ENCODE measurements at regions not wholly inside any gene's neighbourhood (a gene's known extent, or its start where the extent isn't known, plus 50 kb on each side); places are given as distances from the start of the nearest gene placed in this dataset.

GRCh38 chr16:35142147-35142808, 1682.9 kb downstream of the TP53TG3F start:
- Mint-ChIP-seq H3K9me3 (ENCODE audit: unreplicated experiment) (peaks cover 21% of the 10 kb centered on the region), H3K4me3 (ENCODE audit: unreplicated experiment) (no peak overlapping the region), H3K36me3 (ENCODE audit: insufficient read depth, unreplicated experiment) (no peaks in the 10 kb centered on the region), H3K4me1 (ENCODE audit: low read depth, unreplicated experiment) (no peaks in the 10 kb centered on the region), H3K27me3 (ENCODE audit: insufficient read depth, unreplicated experiment) (no peaks in the 10 kb centered on the region), H3K27ac (ENCODE audit: unreplicated experiment) (no peak overlapping the region)
- CTCF ChIA-PET: no interaction called here
- H3K4me1 ChIP-seq: no peaks in the 10 kb centered on the region
- no peaks in the 10 kb centered on the region for H3K36me3 ChIP-seq (ENCODE audit: control insufficient read depth, insufficient read depth, low read length)
- DNase-seq: no peak
- BruUV-seq (replicated peaks): no TSS peak
- no peaks in the 10 kb centered on the region for H3K9me3 ChIP-seq
- TF ChIP-seq CTCF (IDR thresholded peaks at IDR 0.05; ENCODE audit: insufficient read depth in 1 of 2, low read depth in 1 of 2, low read length in 1 of 2, severe bottlenecking in 1 of 2, unreplicated experiment in 1 of 2): no peak
- POLR2A ChIA-PET: no interaction called here
- no peak overlapping the region for H3K4me3 ChIP-seq (ENCODE audit: low read depth, low read length)
- no peaks in the 10 kb centered on the region for H3K27me3 ChIP-seq (replicated peaks; ENCODE audit: control insufficient read depth, insufficient read depth, low read length)
- intact Hi-C loops (cut with micrococcal nuclease; ENCODE audit: unreplicated experiment): no loop called here

- no peak overlapping the region for H3K4me3 ChIP-seq (ENCODE audit: low read depth, low read length)
- no peak for DNase-seq
- no peak for TF ChIP-seq CTCF (IDR thresholded peaks at IDR 0.05; ENCODE audit: insufficient read depth in 1 of 2, low read depth in 1 of 2, low read length in 1 of 2, severe bottlenecking in 1 of 2, unreplicated experiment in 1 of 2)
- Mint-ChIP-seq H3K27ac (ENCODE audit: unreplicated experiment) (no peak overlapping the region), H3K4me1 (ENCODE audit: low read depth, unreplicated experiment) (no peaks in the 10 kb centered on the region), H3K9me3 (ENCODE audit: unreplicated experiment) (peaks cover 21% of the 10 kb centered on the region), H3K36me3 (ENCODE audit: insufficient read depth, unreplicated experiment) (no peaks in the 10 kb centered on the region), H3K4me3 (ENCODE audit: unreplicated experiment) (no peak overlapping the region), H3K27me3 (ENCODE audit: insufficient read depth, unreplicated experiment) (no peaks in the 10 kb centered on the region)
- H3K36me3 ChIP-seq (ENCODE audit: control insufficient read depth, insufficient read depth, low read length): no peaks in the 10 kb centered on the region
- BruUV-seq (replicated peaks): no TSS peak
- CTCF ChIA-PET: no interaction called here
- H3K9me3 ChIP-seq: no peaks in the 10 kb centered on the region
- POLR2A ChIA-PET: no interaction called here
- no peaks in the 10 kb centered on the region for H3K27me3 ChIP-seq (replicated peaks; ENCODE audit: control insufficient read depth, insufficient read depth, low read length)
- intact Hi-C loops (cut with micrococcal nuclease; ENCODE audit: unreplicated experiment): no loop called here
- H3K4me1 ChIP-seq: no peaks in the 10 kb centered on the region
These were observed 1683.4 kb downstream of the TP53TG3F start for GRCh38 chr16:35142809-35143192.

- H3K27me3 ChIP-seq (replicated peaks; ENCODE audit: control insufficient read depth, insufficient read depth, low read length): no peaks in the 10 kb centered on the region
- DNase-seq: no peak
- H3K9me3 ChIP-seq: no peaks in the 10 kb centered on the region
- POLR2A ChIA-PET: no interaction called here
- no peak overlapping the region for H3K4me3 ChIP-seq (ENCODE audit: low read depth, low read length)
- Mint-ChIP-seq H3K9me3 (ENCODE audit: unreplicated experiment) (peaks cover 21% of the 10 kb centered on the region), H3K36me3 (ENCODE audit: insufficient read depth, unreplicated experiment) (no peaks in the 10 kb centered on the region), H3K4me3 (ENCODE audit: unreplicated experiment) (no peak overlapping the region), H3K27me3 (ENCODE audit: insufficient read depth, unreplicated experiment) (no peaks in the 10 kb centered on the region), H3K4me1 (ENCODE audit: low read depth, unreplicated experiment) (no peaks in the 10 kb centered on the region), H3K27ac (ENCODE audit: unreplicated experiment) (no peak overlapping the region)
- intact Hi-C loops (cut with micrococcal nuclease; ENCODE audit: unreplicated experiment): no loop called here
- BruUV-seq (replicated peaks): no TSS peak
- H3K4me1 ChIP-seq: no peaks in the 10 kb centered on the region
- H3K36me3 ChIP-seq (ENCODE audit: control insufficient read depth, insufficient read depth, low read length): no peaks in the 10 kb centered on the region
- no peak for TF ChIP-seq CTCF (IDR thresholded peaks at IDR 0.05; ENCODE audit: insufficient read depth in 1 of 2, low read depth in 1 of 2, low read length in 1 of 2, severe bottlenecking in 1 of 2, unreplicated experiment in 1 of 2)
- CTCF ChIA-PET: no interaction called here
These were observed 1685.0 kb downstream of the TP53TG3F start for GRCh38 chr16:35144212-35144932.
